ENCODE measurements at regions not wholly inside any gene's neighbourhood (a gene's known extent, or its start where the extent isn't known, plus 50 kb on each side); places are given as distances from the start of the nearest gene placed in this dataset.

DNA sequence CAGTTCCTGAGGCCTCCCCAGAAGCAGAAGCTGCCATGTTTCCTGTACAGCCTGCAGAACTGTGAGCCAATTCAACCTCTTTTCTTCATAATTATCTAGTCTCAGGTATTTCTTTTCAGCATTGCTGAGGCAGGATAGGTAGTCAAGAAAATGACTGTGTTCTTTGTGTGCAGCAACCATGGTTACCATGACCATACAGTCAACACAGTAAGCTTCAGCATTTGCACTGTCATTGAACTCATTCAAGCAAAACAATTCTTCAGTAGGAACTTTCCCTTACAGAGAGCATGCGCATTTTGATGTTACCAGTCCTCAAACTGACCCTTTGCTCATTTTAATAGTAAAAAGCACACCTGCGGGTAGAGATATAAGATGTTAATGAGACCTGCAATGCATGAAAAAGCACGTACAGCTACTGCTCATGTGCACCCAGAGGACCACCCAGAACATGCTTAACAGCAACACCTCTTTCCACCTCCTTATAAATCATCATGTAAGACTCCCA lies 180.8 kb downstream of the PRKX start:
- no peak overlapping the region for H2AK5ac ChIP-seq (ENCODE audit: low read depth, low read length)
- H4K20me1 ChIP-seq (replicated peaks in 1 of 2; ENCODE audit: control insufficient read depth in 1 of 2, insufficient read depth in 2 of 2, low read length in 2 of 2), result no peaks in the 10 kb centered on the region
- H2BK15ac ChIP-seq (ENCODE audit: low read length), result no peak overlapping the region
- H3K79me1 ChIP-seq (ENCODE audit: low read depth, low read length), result no peaks in the 10 kb centered on the region
- H2BK5ac ChIP-seq (ENCODE audit: low read depth, low read length), result no peak overlapping the region
- H2BK120ac ChIP-seq (replicated peaks; ENCODE audit: low read depth, low read length), result no peak overlapping the region
- no peak overlapping the region for H4K91ac ChIP-seq (replicated peaks; ENCODE audit: insufficient read length, low read length)
- no peaks in the 10 kb centered on the region for H3K27me3 ChIP-seq (replicated peaks in 1 of 4; ENCODE audit: control insufficient read depth in 3 of 4, extremely low read depth in 1 of 4, insufficient read depth in 3 of 4, low read length in 3 of 4)
- H3K56ac ChIP-seq (replicated peaks; ENCODE audit: insufficient read length, low read depth, low read length), result no peak overlapping the region
- H3K36me3 ChIP-seq (ENCODE audit: control insufficient read depth in 2 of 4, insufficient read depth in 4 of 4, low read length in 3 of 4), result no peaks in the 10 kb centered on the region
- TF ChIP-seq KDM5A (IDR thresholded peaks at IDR 0.05; ENCODE audit: low read length) (no peak), CBX8 (IDR thresholded peaks at IDR 0.05; ENCODE audit: borderline replicate concordance, low read depth, low read length) (no peak), EZH2 (IDR thresholded peaks at IDR 0.05; ENCODE audit: low read depth, low read length, severe bottlenecking) (no peak), POU5F1 (IDR thresholded peaks at IDR 0.05; ENCODE audit: low read depth, low read length) (no peak)
- H3K4ac ChIP-seq (replicated peaks; ENCODE audit: insufficient read length, low read depth, low read length), result no peak overlapping the region
- H3K4me3 ChIP-seq (ENCODE audit: extremely low read depth in 1 of 4, insufficient read depth in 2 of 4, low read depth in 3 of 4, low read length in 4 of 4), result no peak overlapping the region
- H3K4me2 ChIP-seq (ENCODE audit: insufficient read depth in 1 of 2, low read depth in 2 of 2, low read length in 2 of 2), result no peak overlapping the region
- no peak overlapping the region for H3K23ac ChIP-seq (ENCODE audit: insufficient read length)
- CTCF ChIA-PET (ENCODE audit: partially characterized antibody), result interaction anchor here (0.6 to 1.1 kb wide), 3 partner anchors 20 to 215 kb away, joined by 3 read pairs; no protein-coding TSS in a partner anchor
- H3K4me1 ChIP-seq (replicated peaks in 1 of 4; ENCODE audit: control insufficient read depth in 3 of 4, insufficient read depth in 4 of 4, low read length in 3 of 4), result peaks cover 0 to 3% (median 2%) of the 10 kb centered on the region in 4 experiments; a peak in 4 of 7 replicates
- H2BK20ac ChIP-seq (ENCODE audit: low read length), result no peak overlapping the region
- no peaks in the 10 kb centered on the region for H3K79me2 ChIP-seq (ENCODE audit: control insufficient read depth in 1 of 2, insufficient read depth in 2 of 2, low read length in 2 of 2)
- no peak overlapping the region for H3K18ac ChIP-seq (ENCODE audit: extremely low read depth, low read length)
- no peak overlapping the region for H2BK12ac ChIP-seq (ENCODE audit: low read depth, low read length)
- no peak for DNase-seq (ENCODE audit: low read depth in 1 of 2, low spot score in 2 of 2)
- H3K9me3 ChIP-seq (ENCODE audit: insufficient read depth in 2 of 2, low read depth in 1 of 2, low read length in 1 of 2), result no peaks in the 10 kb centered on the region
- H3K23me2 ChIP-seq (ENCODE audit: low read depth, low read length), result no peaks in the 10 kb centered on the region
- no peak overlapping the region for H4K5ac ChIP-seq (ENCODE audit: insufficient read length, low read depth, low read length)
- POLR2A ChIA-PET (ENCODE audit: partially characterized antibody), result no interaction called here
- peak; percentile 78 for FAIRE-seq
- H4K8ac ChIP-seq (ENCODE audit: extremely low read depth, insufficient read depth, low read length), result no peak overlapping the region
- no peak overlapping the region for H3K14ac ChIP-seq (ENCODE audit: insufficient read length)
- H3K27ac ChIP-seq (ENCODE audit: low read depth, low read length), result no peak overlapping the region
- WGBS, 2 experiments (ENCODE audit: extremely low coverage in 1 of 2, insufficient coverage in 1 of 2, insufficient read length in 1 of 2, insufficient replicate concordance in 2 of 2, low coverage in 1 of 2, low lambda C conversion rate in 2 of 2, missing lambda C conversion rate in 1 of 2), result 54% methylated on average over 3 of the region's 3 CpGs; no CpG with 5 or more reads in 1 of the 2 experiments
- no peak overlapping the region for H2AFZ ChIP-seq (ENCODE audit: low read length)
- H3K9ac ChIP-seq (replicated peaks in 1 of 4; ENCODE audit: extremely low read depth in 1 of 4, low read depth in 3 of 4, low read length in 3 of 4), result no peak overlapping the region

Measured in H1 (cell line).